ENCODE measurements at regions not wholly inside any gene's neighbourhood (a gene's known extent, or its start where the extent isn't known, plus 50 kb on each side); places are given as distances from the start of the nearest gene placed in this dataset.

GRCh38 chrX:27321632-27322031 is 141.5 kb downstream of the PPP4R3C start:
- no peak for TF ChIP-seq CTCF (IDR thresholded peaks at IDR 0.05)
- TF ChIP-seq EP300 (IDR thresholded peaks at IDR 0.05): no peak
- TF ChIP-seq POLR2A (IDR thresholded peaks at IDR 0.05): no peak
